GM12872 (cell line): ENCODE measurements at regions not wholly inside any gene's neighbourhood (a gene's known extent, or its start where the extent isn't known, plus 50 kb on each side); places are given as distances from the start of the nearest gene placed in this dataset.

Experiments
- CTCF ChIP-seq: IDR thresholded peaks from 3 replicates; pipeline ENCODE4 v1.5.1; 2011; ENCODE audit warnings: low read depth, mild to moderate bottlenecking, low read length, moderate library complexity; ENCODE audit not compliant: insufficient read depth

- no peak for TF ChIP-seq CTCF
These were observed 194.7 kb upstream of the VCX3A start for GRCh38 chrX:6729626-6730025.

- TF ChIP-seq CTCF, result no peak
These were observed 183.8 kb upstream of the VCX3A start for GRCh38 chrX:6718766-6719165.

GRCh38 chrX:6708676-6709380 lies 173.9 kb upstream of the VCX3A start:
- TF ChIP-seq CTCF, result no peak

- no peak for TF ChIP-seq CTCF
These were observed 173.1 kb upstream of the VCX3A start for GRCh38 chrX:6708041-6708440.

- no peak for TF ChIP-seq CTCF
These were observed 172.6 kb upstream of the VCX3A start for GRCh38 chrX:6707497-6707896.

- TF ChIP-seq CTCF, result no peak
These were observed 166.2 kb upstream of the VCX3A start for GRCh38 chrX:6701085-6701484.

GRCh38 chrX:6695717-6696116 lies 160.8 kb upstream of the VCX3A start:
- no peak for TF ChIP-seq CTCF
